Activated naive CD4-positive, alpha-beta T cell treated with anti-CD3 and anti-CD28 coated beads for 36 hours (primary cell): ENCODE measurements at regions not wholly inside any gene's neighbourhood (a gene's known extent, or its start where the extent isn't known, plus 50 kb on each side); places are given as distances from the start of the nearest gene placed in this dataset.

ENCODE experiments used
- CTCF ChIA-PET: fragments of 350-600 bp; sonication (Branson Sonifier 250); formaldehyde crosslinking; loops from one replicate; lab custom pipeline; 2021; ENCODE audit warnings: antibody characterized with exemption; lab: Charles Lee
- DNase-seq: peaks from one replicate; pipeline ENCODE4 v3.0.0-alpha.2; 2020
- H3K27ac Mint-ChIP-seq: one replicate; pipeline ENCODE4 v1.8.0; 2021; ENCODE audit warnings: mild to moderate bottlenecking, mixed read lengths
- H3K27me3 Mint-ChIP-seq: one replicate; pipeline ENCODE4 v1.8.0; 2021; ENCODE audit warnings: low read depth, mixed read lengths
- H3K36me3 Mint-ChIP-seq: one replicate; pipeline ENCODE4 v1.8.0; 2021; ENCODE audit warnings: low read depth, mixed read lengths
- H3K4me1 Mint-ChIP-seq: one replicate; pipeline ENCODE4 v1.8.0; 2021; ENCODE audit warnings: low read depth, mixed read lengths
- H3K4me3 Mint-ChIP-seq: one replicate; pipeline ENCODE4 v1.8.0; 2021; ENCODE audit warnings: mild to moderate bottlenecking, moderate library complexity, mixed read lengths
- H3K9me3 Mint-ChIP-seq: one replicate; pipeline ENCODE4 v1.8.0; 2021; ENCODE audit warnings: mixed read lengths
- intact Hi-C: fragments of 100-400 bp; cut with micrococcal nuclease; formaldehyde crosslinking; loops from one replicate; pipeline ENCODE4 v1.15.1; 2023

- no peaks in the 10 kb centered on the region for H3K4me1 Mint-ChIP-seq
Measured at GRCh38 chr2:215527736-215528135, 91.9 kb upstream of the FN1 start.

GRCh38 chr2:215526341-215526740 lies 90.5 kb upstream of the FN1 start:
- no peak for DNase-seq
- no peaks in the 10 kb centered on the region for H3K9me3 Mint-ChIP-seq
- H3K4me1 Mint-ChIP-seq: no peaks in the 10 kb centered on the region
- H3K4me3 Mint-ChIP-seq: no peak overlapping the region
- no peaks in the 10 kb centered on the region for H3K36me3 Mint-ChIP-seq
- CTCF ChIA-PET: no interaction called here
- H3K27ac Mint-ChIP-seq: no peak overlapping the region
- intact Hi-C loops: no loop called here
- peaks cover 2% of the 10 kb centered on the region for H3K27me3 Mint-ChIP-seq

More at GRCh38 chr2:215527736-215528135, 91.9 kb upstream of the FN1 start:
- Mint-ChIP-seq H3K27ac (no peak overlapping the region), H3K27me3 (peaks cover 2% of the 10 kb centered on the region), H3K36me3 (no peaks in the 10 kb centered on the region), H3K9me3 (peaks cover under 1% of the 10 kb centered on the region), H3K4me3 (no peak overlapping the region)
- CTCF ChIA-PET: interaction anchor here (1.3 kb wide), 1 partner anchor 258 kb away, joined by 3 read pairs; no protein-coding TSS in a partner anchor
- DNase-seq: no peak
- intact Hi-C loops: no loop called here

GRCh38 chr2:215522237-215522636 lies 86.4 kb upstream of the FN1 start:
- Mint-ChIP-seq H3K36me3 (no peaks in the 10 kb centered on the region), H3K4me1 (no peaks in the 10 kb centered on the region), H3K9me3 (no peaks in the 10 kb centered on the region), H3K27ac (no peak overlapping the region), H3K4me3 (no peak overlapping the region), H3K27me3 (peaks cover 2% of the 10 kb centered on the region)
- DNase-seq: no peak
- intact Hi-C loops: no loop called here
- CTCF ChIA-PET: interaction anchor here (0.6 kb wide), 1 partner anchor 53 kb away, joined by 3 read pairs; no protein-coding TSS in a partner anchor

- H3K36me3 Mint-ChIP-seq: no peaks in the 10 kb centered on the region
- no peak for DNase-seq
- H3K4me1 Mint-ChIP-seq: no peaks in the 10 kb centered on the region
- H3K27me3 Mint-ChIP-seq: peaks cover 2% of the 10 kb centered on the region
- intact Hi-C loops: no loop called here
- no peak overlapping the region for H3K4me3 Mint-ChIP-seq
- CTCF ChIA-PET: no interaction called here
- no peak overlapping the region for H3K27ac Mint-ChIP-seq
- no peaks in the 10 kb centered on the region for H3K9me3 Mint-ChIP-seq
Measured at GRCh38 chr2:215521031-215521430, 85.2 kb upstream of the FN1 start.

GRCh38 chr2:215517391-215517790 lies 81.5 kb upstream of the FN1 start:
- no peak for DNase-seq
- Mint-ChIP-seq H3K4me1 (no peaks in the 10 kb centered on the region), H3K27ac (no peak overlapping the region), H3K36me3 (no peaks in the 10 kb centered on the region), H3K27me3 (no peaks in the 10 kb centered on the region), H3K4me3 (no peak overlapping the region), H3K9me3 (no peaks in the 10 kb centered on the region)
- intact Hi-C loops: no loop called here
- CTCF ChIA-PET: no interaction called here

GRCh38 chr2:215514516-215514915 lies 78.6 kb upstream of the FN1 start:
- H3K4me1 Mint-ChIP-seq: no peaks in the 10 kb centered on the region
- no peak for DNase-seq
- intact Hi-C loops: no loop called here
- no peaks in the 10 kb centered on the region for H3K27me3 Mint-ChIP-seq
- no peaks in the 10 kb centered on the region for H3K9me3 Mint-ChIP-seq
- CTCF ChIA-PET: no interaction called here
- no peak overlapping the region for H3K4me3 Mint-ChIP-seq
- no peaks in the 10 kb centered on the region for H3K36me3 Mint-ChIP-seq
- H3K27ac Mint-ChIP-seq: no peak overlapping the region

- no peaks in the 10 kb centered on the region for H3K27me3 Mint-ChIP-seq
- CTCF ChIA-PET: no interaction called here
- no peak for DNase-seq
- H3K36me3 Mint-ChIP-seq: no peaks in the 10 kb centered on the region
- intact Hi-C loops: no loop called here
- H3K9me3 Mint-ChIP-seq: no peaks in the 10 kb centered on the region
- H3K27ac Mint-ChIP-seq: no peak overlapping the region
- H3K4me1 Mint-ChIP-seq: peaks cover 2% of the 10 kb centered on the region
- H3K4me3 Mint-ChIP-seq: no peak overlapping the region
Measured at GRCh38 chr2:215511454-215512346, 75.8 kb upstream of the FN1 start.

- DNase-seq: no peak
- Mint-ChIP-seq H3K36me3 (no peaks in the 10 kb centered on the region), H3K27me3 (no peaks in the 10 kb centered on the region), H3K4me1 (peaks cover 2% of the 10 kb centered on the region), H3K27ac (no peak overlapping the region), H3K4me3 (no peak overlapping the region), H3K9me3 (no peaks in the 10 kb centered on the region)
- CTCF ChIA-PET: no interaction called here
- intact Hi-C loops: no loop called here
Measured at GRCh38 chr2:215507836-215508235, 72.0 kb upstream of the FN1 start.

GRCh38 chr2:215507136-215507535 lies 71.3 kb upstream of the FN1 start:
- Mint-ChIP-seq H3K4me3 (no peak overlapping the region), H3K9me3 (no peaks in the 10 kb centered on the region), H3K4me1 (peaks cover 2% of the 10 kb centered on the region), H3K27me3 (no peaks in the 10 kb centered on the region), H3K36me3 (no peaks in the 10 kb centered on the region), H3K27ac (no peak overlapping the region)
- intact Hi-C loops: no loop called here
- no peak for DNase-seq
- CTCF ChIA-PET: interaction anchor here (0.6 kb wide), 1 partner anchor 1361 kb away, joined by 3 read pairs; no protein-coding TSS in a partner anchor

- no peak overlapping the region for H3K4me3 Mint-ChIP-seq
- H3K27me3 Mint-ChIP-seq: no peaks in the 10 kb centered on the region
- H3K9me3 Mint-ChIP-seq: no peaks in the 10 kb centered on the region
- peaks cover 2% of the 10 kb centered on the region for H3K4me1 Mint-ChIP-seq
- DNase-seq: no peak
- H3K27ac Mint-ChIP-seq: no peak overlapping the region
- H3K36me3 Mint-ChIP-seq: no peaks in the 10 kb centered on the region
- CTCF ChIA-PET: interaction anchor here (0.6 kb wide), 1 partner anchor 1362 kb away, joined by 3 read pairs; no protein-coding TSS in a partner anchor
- intact Hi-C loops: no loop called here
Measured at GRCh38 chr2:215506604-215506990, 70.7 kb upstream of the FN1 start.

GRCh38 chr2:215505044-215505786 lies 69.3 kb upstream of the FN1 start:
- no peak overlapping the region for H3K4me3 Mint-ChIP-seq
- H3K27ac Mint-ChIP-seq: no peak overlapping the region
- CTCF ChIA-PET: no interaction called here
- peaks cover 2% of the 10 kb centered on the region for H3K4me1 Mint-ChIP-seq
- intact Hi-C loops: no loop called here
- H3K9me3 Mint-ChIP-seq: no peaks in the 10 kb centered on the region
- H3K36me3 Mint-ChIP-seq: no peaks in the 10 kb centered on the region
- no peak for DNase-seq
- no peaks in the 10 kb centered on the region for H3K27me3 Mint-ChIP-seq

GRCh38 chr2:215504547-215504946 lies 68.7 kb upstream of the FN1 start:
- no peaks in the 10 kb centered on the region for H3K9me3 Mint-ChIP-seq

More at GRCh38 chr2:215504547-215504946, 68.7 kb upstream of the FN1 start:
- Mint-ChIP-seq H3K4me1 (peaks cover 2% of the 10 kb centered on the region), H3K27ac (no peak overlapping the region), H3K27me3 (no peaks in the 10 kb centered on the region), H3K36me3 (no peaks in the 10 kb centered on the region), H3K4me3 (no peak overlapping the region)
- CTCF ChIA-PET: no interaction called here
- no peak for DNase-seq
- intact Hi-C loops: no loop called here
